ENCODE measurements at regions not wholly inside any gene's neighbourhood (a gene's known extent, or its start where the extent isn't known, plus 50 kb on each side); places are given as distances from the start of the nearest gene placed in this dataset.

DNA sequence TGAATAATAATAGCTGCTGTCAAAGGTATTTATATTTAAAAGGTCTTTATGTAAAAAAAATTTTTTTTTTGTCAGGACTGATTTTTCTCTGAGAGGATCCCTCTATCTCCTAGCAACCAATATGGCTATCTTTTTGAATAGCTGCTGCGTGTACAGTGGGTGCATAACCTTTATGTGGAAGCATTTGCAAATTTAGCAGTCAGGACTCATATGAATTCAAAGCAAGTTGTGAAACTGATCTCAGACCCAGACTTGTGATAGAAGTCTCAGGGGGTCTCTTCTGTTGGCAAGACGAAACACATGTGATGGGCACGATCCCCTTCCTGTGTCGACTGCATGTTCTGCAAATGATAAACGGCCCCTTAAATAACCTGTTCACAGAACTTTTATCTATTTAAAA is 114.1 kb upstream of the ARGLU1 start:
- Histone ChIP-seq H3K36me3 (ENCODE audit: insufficient read depth, low read length, poor library complexity, severe bottlenecking) (no peaks in the 10 kb centered on the region), H3K27me3 (replicated peaks; ENCODE audit: insufficient read depth, low read depth, low read length, poor library complexity) (peaks cover 31% of the 10 kb centered on the region), H3K4me1 (ENCODE audit: insufficient read depth, low read length, poor library complexity, severe bottlenecking) (no peaks in the 10 kb centered on the region), H3K27ac (ENCODE audit: low read depth, low read length, poor library complexity, severe bottlenecking) (no peak overlapping the region), H3K9me3 (ENCODE audit: low read depth, low read length, poor library complexity, severe bottlenecking) (no peaks in the 10 kb centered on the region), H3K4me3 (ENCODE audit: low read depth, low read length, poor library complexity, severe bottlenecking) (no peak overlapping the region)
- POLR2A ChIA-PET (ENCODE audit: low non-redundant PET): no interaction called here
- BruUV-seq (replicated peaks): no TSS peak
- intact Hi-C loops (cut with micrococcal nuclease; ENCODE audit: unreplicated experiment): no loop called here
- DNase-seq (ENCODE audit: low spot score): no peak
- CTCF ChIA-PET: no interaction called here
- no peak for TF ChIP-seq EZH2 (IDR thresholded peaks at IDR 0.05; ENCODE audit: borderline replicate concordance, low read depth, low read length, poor library complexity, severe bottlenecking)
- TF ChIP-seq, protein P1, sequence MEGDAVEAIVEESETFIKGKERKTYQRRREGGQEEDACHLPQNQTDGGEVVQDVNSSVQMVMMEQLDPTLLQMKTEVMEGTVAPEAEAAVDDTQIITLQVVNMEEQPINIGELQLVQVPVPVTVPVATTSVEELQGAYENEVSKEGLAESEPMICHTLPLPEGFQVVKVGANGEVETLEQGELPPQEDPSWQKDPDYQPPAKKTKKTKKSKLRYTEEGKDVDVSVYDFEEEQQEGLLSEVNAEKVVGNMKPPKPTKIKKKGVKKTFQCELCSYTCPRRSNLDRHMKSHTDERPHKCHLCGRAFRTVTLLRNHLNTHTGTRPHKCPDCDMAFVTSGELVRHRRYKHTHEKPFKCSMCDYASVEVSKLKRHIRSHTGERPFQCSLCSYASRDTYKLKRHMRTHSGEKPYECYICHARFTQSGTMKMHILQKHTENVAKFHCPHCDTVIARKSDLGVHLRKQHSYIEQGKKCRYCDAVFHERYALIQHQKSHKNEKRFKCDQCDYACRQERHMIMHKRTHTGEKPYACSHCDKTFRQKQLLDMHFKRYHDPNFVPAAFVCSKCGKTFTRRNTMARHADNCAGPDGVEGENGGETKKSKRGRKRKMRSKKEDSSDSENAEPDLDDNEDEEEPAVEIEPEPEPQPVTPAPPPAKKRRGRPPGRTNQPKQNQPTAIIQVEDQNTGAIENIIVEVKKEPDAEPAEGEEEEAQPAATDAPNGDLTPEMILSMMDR (conservative IDR thresholded peaks at IDR 0.05; ENCODE audit: low read depth, low read length): no peak

DNA sequence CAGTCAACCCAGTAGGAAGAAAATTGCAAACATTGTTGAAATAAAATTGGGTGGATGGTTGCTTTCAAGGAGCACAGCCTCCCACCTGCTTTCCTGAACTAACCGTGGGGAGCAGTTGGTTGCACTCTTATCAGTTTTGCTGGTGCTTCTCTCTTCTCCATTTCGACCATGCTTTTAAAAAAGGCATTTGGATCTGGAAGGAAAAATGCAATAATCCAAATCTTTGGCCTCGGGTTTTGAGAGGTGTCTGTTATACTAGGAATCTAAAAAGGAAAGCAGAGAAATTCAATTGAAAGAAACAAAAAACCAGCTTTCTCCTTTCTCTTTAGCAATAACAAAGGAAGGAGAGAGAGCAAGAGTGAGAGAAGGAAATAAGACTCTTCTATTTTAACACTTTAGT is 113.6 kb upstream of the ARGLU1 start:
- intact Hi-C loops (cut with micrococcal nuclease; ENCODE audit: unreplicated experiment): no loop called here
- POLR2A ChIA-PET (ENCODE audit: low non-redundant PET): no interaction called here

DNA sequence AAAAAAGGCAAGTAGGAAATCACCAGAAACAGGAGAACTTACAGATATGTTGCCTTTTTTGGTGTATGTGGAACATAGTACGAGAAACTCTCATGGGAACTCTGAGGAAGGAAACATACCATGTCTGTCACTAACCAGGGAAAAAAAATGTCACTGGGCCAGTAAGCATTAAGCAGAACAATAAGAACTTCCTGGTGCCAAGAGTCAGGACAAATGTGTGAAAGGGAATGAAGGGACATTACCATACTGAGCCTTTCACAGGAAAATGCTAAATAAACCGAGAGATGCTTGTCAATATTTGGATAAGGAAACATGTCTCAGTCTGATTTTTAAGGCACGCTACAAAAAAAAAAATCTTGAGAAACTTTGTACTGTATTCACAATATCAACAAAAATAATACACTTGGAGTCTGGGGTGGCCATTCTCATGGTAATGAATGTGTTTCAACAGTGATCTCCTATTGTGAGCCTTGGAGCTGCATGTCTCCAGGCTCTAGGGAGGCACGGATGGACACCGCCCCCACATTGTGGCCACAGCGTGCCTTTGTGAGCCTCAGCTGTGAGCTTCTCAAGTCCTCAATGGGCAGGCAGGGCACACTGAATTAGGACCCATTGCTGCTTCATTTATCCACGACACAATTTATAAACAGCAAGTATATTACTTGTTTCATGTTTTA is 113.0 kb upstream of the ARGLU1 start:
- H3K27ac ChIP-seq (ENCODE audit: low read depth, low read length, poor library complexity, severe bottlenecking): no peak overlapping the region
- H3K4me1 ChIP-seq (ENCODE audit: insufficient read depth, low read length, poor library complexity, severe bottlenecking): no peaks in the 10 kb centered on the region
- no peaks in the 10 kb centered on the region for H3K36me3 ChIP-seq (ENCODE audit: insufficient read depth, low read length, poor library complexity, severe bottlenecking)
- CTCF ChIA-PET: no interaction called here
- no peak for TF ChIP-seq EZH2 (IDR thresholded peaks at IDR 0.05; ENCODE audit: borderline replicate concordance, low read depth, low read length, poor library complexity, severe bottlenecking)
- TF ChIP-seq, protein P1 (conservative IDR thresholded peaks at IDR 0.05; ENCODE audit: low read depth, low read length): no peak
- DNase-seq (ENCODE audit: low spot score): no peak
- no peaks in the 10 kb centered on the region for H3K9me3 ChIP-seq (ENCODE audit: low read depth, low read length, poor library complexity, severe bottlenecking)
- intact Hi-C loops (cut with micrococcal nuclease; ENCODE audit: unreplicated experiment): no loop called here
- H3K27me3 ChIP-seq (replicated peaks; ENCODE audit: insufficient read depth, low read depth, low read length, poor library complexity): peaks cover 26% of the 10 kb centered on the region
- H3K4me3 ChIP-seq (ENCODE audit: low read depth, low read length, poor library complexity, severe bottlenecking): no peak overlapping the region
- BruUV-seq (replicated peaks): no TSS peak
- POLR2A ChIA-PET (ENCODE audit: low non-redundant PET): no interaction called here

More for the DNA sequence above, 113.6 kb upstream of the ARGLU1 start:
- Histone ChIP-seq H3K4me1 (ENCODE audit: insufficient read depth, low read length, poor library complexity, severe bottlenecking) (no peaks in the 10 kb centered on the region), H3K4me3 (ENCODE audit: low read depth, low read length, poor library complexity, severe bottlenecking) (no peak overlapping the region), H3K27ac (ENCODE audit: low read depth, low read length, poor library complexity, severe bottlenecking) (no peak overlapping the region), H3K27me3 (replicated peaks; ENCODE audit: insufficient read depth, low read depth, low read length, poor library complexity) (peaks cover 31% of the 10 kb centered on the region), H3K36me3 (ENCODE audit: insufficient read depth, low read length, poor library complexity, severe bottlenecking) (no peaks in the 10 kb centered on the region), H3K9me3 (ENCODE audit: low read depth, low read length, poor library complexity, severe bottlenecking) (no peaks in the 10 kb centered on the region)
- TF ChIP-seq EZH2 (IDR thresholded peaks at IDR 0.05; ENCODE audit: borderline replicate concordance, low read depth, low read length, poor library complexity, severe bottlenecking): no peak
- TF ChIP-seq, protein P1 (conservative IDR thresholded peaks at IDR 0.05; ENCODE audit: low read depth, low read length): no peak
- no TSS peak for BruUV-seq (replicated peaks)
- CTCF ChIA-PET: no interaction called here
- DNase-seq (ENCODE audit: low spot score): no peak

Measured in A673 (cell line).